Upper lobe of right lung (tissue), 1 donor: ENCODE measurements at regions not wholly inside any gene's neighbourhood (a gene's known extent, or its start where the extent isn't known, plus 50 kb on each side); places are given as distances from the start of the nearest gene placed in this dataset.

Experiments
- ATAC-seq: fragments of 200-7000 bp; cut with Tn5 transposase; one replicate; pipeline ENCODE4 v1.9.1; 2020; ENCODE audit warnings: mild to moderate bottlenecking, moderate library complexity
- DNase-seq: peaks from one replicate; pipeline ENCODE4 v3.0.0-alpha.2; 2020
- H3K27ac ChIP-seq: fragments of 200-600 bp; one replicate; pipeline ENCODE4 v1.8.0; 2022
- H3K27me3 ChIP-seq: fragments of 200-600 bp; one replicate; pipeline ENCODE4 v1.8.0; 2022; ENCODE audit warnings: mild to moderate bottlenecking
- H3K36me3 ChIP-seq: fragments of 200-600 bp; one replicate; pipeline ENCODE4 v1.8.0; 2022
- H3K4me1 ChIP-seq: fragments of 200-600 bp; one replicate; pipeline ENCODE4 v1.8.0; 2022
- H3K4me3 ChIP-seq: fragments of 200-600 bp; one replicate; pipeline ENCODE4 v1.8.0; 2022; ENCODE audit warnings: mild to moderate bottlenecking
- H3K9me3 ChIP-seq: fragments of 200-600 bp; one replicate; pipeline ENCODE4 v1.8.0; 2022
- CTCF ChIP-seq: fragments of 200-600 bp; IDR thresholded peaks from one replicate; pipeline ENCODE4 v1.8.0; 2022; ENCODE audit warnings: antibody characterized with exemption
- intact Hi-C: fragments of 100-400 bp; cut with DNase I; formaldehyde crosslinking; loops from one replicate; pipeline ENCODE4 v1.11.0; 2022
- donor health status: DM: no; HTN: yes; CAD: no; lungs with severe emphysema.

GRCh38 chr1:193850745-193851144 is 664.3 kb upstream of the B3GALT2 start:
- Histone ChIP-seq H3K9me3 (no peaks in the 10 kb centered on the region), H3K4me1 (no peaks in the 10 kb centered on the region), H3K36me3 (no peaks in the 10 kb centered on the region), H3K27me3 (no peaks in the 10 kb centered on the region), H3K27ac (no peak overlapping the region), H3K4me3 (no peak overlapping the region)
- no peak for DNase-seq
- ATAC-seq: no peak
- no peak for TF ChIP-seq CTCF
- intact Hi-C loops: no loop called here

GRCh38 chr1:193846876-193847604 is 660.6 kb upstream of the B3GALT2 start:
- TF ChIP-seq CTCF: no peak
- Histone ChIP-seq H3K9me3 (no peaks in the 10 kb centered on the region), H3K36me3 (no peaks in the 10 kb centered on the region), H3K4me1 (no peaks in the 10 kb centered on the region), H3K27me3 (no peaks in the 10 kb centered on the region), H3K4me3 (no peak overlapping the region), H3K27ac (no peak overlapping the region)
- intact Hi-C loops: no loop called here
- no peak for DNase-seq
- ATAC-seq: no peak

- intact Hi-C loops: no loop called here
- TF ChIP-seq CTCF: no peak
- no peak for ATAC-seq
Measured at GRCh38 chr1:193846411-193846810, 660.0 kb upstream of the B3GALT2 start.

GRCh38 chr1:193841857-193842256 is 655.4 kb upstream of the B3GALT2 start:
- H3K27ac ChIP-seq: no peak overlapping the region
- H3K4me3 ChIP-seq: no peak overlapping the region
- no peaks in the 10 kb centered on the region for H3K27me3 ChIP-seq
- H3K4me1 ChIP-seq: no peaks in the 10 kb centered on the region
- no peaks in the 10 kb centered on the region for H3K36me3 ChIP-seq
- H3K9me3 ChIP-seq: no peaks in the 10 kb centered on the region
- no peak for TF ChIP-seq CTCF
- DNase-seq (no peak), ATAC-seq (no peak)
- intact Hi-C loops: no loop called here

More at GRCh38 chr1:193846411-193846810, 660.0 kb upstream of the B3GALT2 start:
- no peaks in the 10 kb centered on the region for H3K36me3 ChIP-seq
- no peak overlapping the region for H3K4me3 ChIP-seq
- no peaks in the 10 kb centered on the region for H3K27me3 ChIP-seq
- no peak for DNase-seq
- no peaks in the 10 kb centered on the region for H3K9me3 ChIP-seq
- no peak overlapping the region for H3K27ac ChIP-seq
- no peaks in the 10 kb centered on the region for H3K4me1 ChIP-seq

GRCh38 chr1:193831465-193831864 is 645.1 kb upstream of the B3GALT2 start:
- Histone ChIP-seq H3K27ac (no peak overlapping the region), H3K4me1 (no peaks in the 10 kb centered on the region), H3K36me3 (no peaks in the 10 kb centered on the region), H3K4me3 (no peak overlapping the region), H3K9me3 (peaks cover 11% of the 10 kb centered on the region), H3K27me3 (no peaks in the 10 kb centered on the region)
- DNase-seq: no peak
- no peak for TF ChIP-seq CTCF
- intact Hi-C loops: no loop called here
- ATAC-seq: no peak

GRCh38 chr1:193827516-193827915 is 641.1 kb upstream of the B3GALT2 start:
- DNase-seq (no peak), ATAC-seq (no peak)
- Histone ChIP-seq H3K36me3 (no peaks in the 10 kb centered on the region), H3K4me1 (no peaks in the 10 kb centered on the region), H3K9me3 (peaks cover 11% of the 10 kb centered on the region), H3K27me3 (no peaks in the 10 kb centered on the region), H3K27ac (no peak overlapping the region), H3K4me3 (no peak overlapping the region)
- intact Hi-C loops: no loop called here
- TF ChIP-seq CTCF: no peak
